Activated T-cell treated with anti-CD3 and anti-CD28 coated beads for 24 hours (primary cell): ENCODE measurements at regions not wholly inside any gene's neighbourhood (a gene's known extent, or its start where the extent isn't known, plus 50 kb on each side); places are given as distances from the start of the nearest gene placed in this dataset.

Source experiments
- DNase-seq: peaks from one replicate; pipeline ENCODE4 v3.0.0-alpha.2; 2020; ENCODE audit warnings: low read depth

GRCh38 chr4:11908712-11909111 is 480.0 kb upstream of the HS3ST1 start:
- no peak for DNase-seq

- DNase-seq = no peak
Measured at GRCh38 chr4:11908205-11908604, 479.5 kb upstream of the HS3ST1 start.

- DNase-seq = no peak
Measured at GRCh38 chr4:11904846-11905739, 476.4 kb upstream of the HS3ST1 start.

GRCh38 chr4:11904117-11904535 is 475.4 kb upstream of the HS3ST1 start:
- no peak for DNase-seq

GRCh38 chr4:11901089-11901488 is 472.4 kb upstream of the HS3ST1 start:
- no peak for DNase-seq

GRCh38 chr4:11900359-11900758 is 471.7 kb upstream of the HS3ST1 start:
- DNase-seq = no peak

- DNase-seq = no peak
Measured at GRCh38 chr4:11898796-11899195, 470.1 kb upstream of the HS3ST1 start.

GRCh38 chr4:11895766-11896165 is 467.1 kb upstream of the HS3ST1 start:
- no peak for DNase-seq

GRCh38 chr4:11894977-11895376 is 466.3 kb upstream of the HS3ST1 start:
- no peak for DNase-seq

GRCh38 chr4:11894221-11894620 is 465.5 kb upstream of the HS3ST1 start:
- no peak for DNase-seq

GRCh38 chr4:11889099-11889498 is 460.4 kb upstream of the HS3ST1 start:
- DNase-seq = no peak

GRCh38 chr4:11881947-11882346 is 453.3 kb upstream of the HS3ST1 start:
- DNase-seq = no peak

GRCh38 chr4:11881364-11881763 is 452.7 kb upstream of the HS3ST1 start:
- no peak for DNase-seq

GRCh38 chr4:11878241-11878640 is 449.5 kb upstream of the HS3ST1 start:
- DNase-seq = no peak

GRCh38 chr4:11876104-11876503 is 447.4 kb upstream of the HS3ST1 start:
- no peak for DNase-seq

GRCh38 chr4:11869191-11869870 is 440.6 kb upstream of the HS3ST1 start:
- no peak for DNase-seq

- no peak for DNase-seq
Measured at GRCh38 chr4:11866391-11866790, 437.7 kb upstream of the HS3ST1 start.

GRCh38 chr4:11860996-11861395 is 432.3 kb upstream of the HS3ST1 start:
- DNase-seq = no peak

- DNase-seq = no peak
Measured at GRCh38 chr4:11857881-11858280, 429.2 kb upstream of the HS3ST1 start.

GRCh38 chr4:11847167-11847566 is 418.5 kb upstream of the HS3ST1 start:
- DNase-seq = no peak

GRCh38 chr4:11843927-11844326 is 415.2 kb upstream of the HS3ST1 start:
- no peak for DNase-seq

- DNase-seq = no peak
Measured at GRCh38 chr4:11843340-11843739, 414.6 kb upstream of the HS3ST1 start.

GRCh38 chr4:11842620-11843263 is 414.0 kb upstream of the HS3ST1 start:
- DNase-seq = no peak
